Aorta (tissue), 5 donors: ENCODE measurements at regions not wholly inside any gene's neighbourhood (a gene's known extent, or its start where the extent isn't known, plus 50 kb on each side); places are given as distances from the start of the nearest gene placed in this dataset.

Experiments used
- ATAC-seq: fragments of 200-7000 bp; cut with Tn5 transposase; one replicate; pipeline ENCODE4 v1.9.1; 2022; ENCODE audit warnings: moderate library complexity; ENCODE audit not compliant: low FRiP score
- DNase-seq, 2 donors: peaks; one replicate each; pipeline ENCODE4 v3.0.0-alpha.2; 2020
- H3K27ac ChIP-seq, 2 donors: one replicate each; pipeline ENCODE4 v1.5.1; 2013; ENCODE audit warnings: low read length in 2 of 2, mild to moderate bottlenecking in 2 of 2, moderate library complexity in 2 of 2, control low read depth in 1 of 2, inconsistent platforms in 1 of 2, low read depth in 1 of 2
- H3K27me3 ChIP-seq, 2 donors: one replicate each; pipeline ENCODE4 v1.6.1; 2013; ENCODE audit warnings: control low read depth in 1 of 2, low read length in 1 of 2, mild to moderate bottlenecking in 1 of 2, moderate library complexity in 1 of 2; ENCODE audit not compliant: insufficient read depth in 2 of 2, control insufficient read depth in 1 of 2
- H3K36me3 ChIP-seq, 2 donors: one replicate each; pipeline ENCODE4 v1.6.1; 2013; ENCODE audit warnings: control low read depth in 1 of 2, low read length in 1 of 2, mild to moderate bottlenecking in 1 of 2; ENCODE audit not compliant: insufficient read depth in 2 of 2, control insufficient read depth in 1 of 2
- H3K4me1 ChIP-seq, 2 donors: one replicate each; pipeline ENCODE4 v1.6.1; 2013; ENCODE audit warnings: low read length in 2 of 2, control low read depth in 1 of 2, mild to moderate bottlenecking in 1 of 2, moderate library complexity in 1 of 2; ENCODE audit not compliant: insufficient read depth in 2 of 2, control insufficient read depth in 1 of 2
- H3K4me3 ChIP-seq, 2 donors: one replicate each; pipeline ENCODE4 v1.5.1; 2013; ENCODE audit warnings: low read length in 2 of 2, control low read depth in 1 of 2, mild to moderate bottlenecking in 1 of 2
- H3K9me3 ChIP-seq: one replicate; pipeline ENCODE4 v1.6.1; 2013; ENCODE audit warnings: mild to moderate bottlenecking, low read length; ENCODE audit not compliant: control insufficient read depth
- WGBS, 2 donors: extraction: QIAGEN DNeasy Blood & Tissue Kit; methylation state at CpG; one replicate each; pipeline ENCODE4 v1.1.7; 2013; 5-methylcytosine and 5-hydroxymethylcytosine counted together
- intact Hi-C, 2 donors: fragments of 100-400 bp; cut with DNase I; formaldehyde crosslinking; loops; one replicate each; pipeline versions ENCODE4 v1.14.2 to v1.15.0; 2022
- donor health status: healthy with polysubstance abuse.
- donor health status: Bipolar disorder and iron deficiency.
- donor health status: DM: no; HTN: no; CAD: no.
- donor health status: DM: no; HTN: no; CAD: no.
- donor health status: DM: yes; HTN: yes; CAD: no.

DNA sequence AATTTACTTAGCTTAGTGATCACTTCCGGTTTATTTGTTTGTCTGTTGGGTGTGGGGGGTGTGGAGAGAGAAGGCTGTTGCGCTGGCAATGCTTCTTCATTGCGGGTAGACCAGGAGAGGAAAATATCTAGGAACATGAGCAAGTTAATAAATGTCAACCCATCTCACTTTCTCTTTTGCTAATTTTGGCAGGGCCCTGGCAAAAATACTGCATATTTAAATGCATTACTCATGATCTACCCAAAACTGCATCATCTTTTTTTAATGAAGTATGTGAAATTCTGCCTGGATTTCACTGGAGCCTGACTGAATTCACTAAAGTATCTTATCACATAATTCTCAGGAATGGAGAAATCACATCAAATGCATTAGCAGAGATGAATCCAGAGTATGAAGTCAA is 1131.0 kb upstream of the NXPH2 start:
- Histone ChIP-seq H3K36me3 (no peaks in the 10 kb centered on the region), H3K4me1 (no peaks in the 10 kb centered on the region), H3K27ac (no peak overlapping the region), H3K27me3 (no peaks in the 10 kb centered on the region), H3K9me3 (no peaks in the 10 kb centered on the region), H3K4me3 (no peak overlapping the region)
- DNase-seq (no peak), ATAC-seq (no peak)
- intact Hi-C loops: no loop called here
- 72 to 73% methylated on average over 3 of the region's 3 CpGs for WGBS, 2 donors

DNA sequence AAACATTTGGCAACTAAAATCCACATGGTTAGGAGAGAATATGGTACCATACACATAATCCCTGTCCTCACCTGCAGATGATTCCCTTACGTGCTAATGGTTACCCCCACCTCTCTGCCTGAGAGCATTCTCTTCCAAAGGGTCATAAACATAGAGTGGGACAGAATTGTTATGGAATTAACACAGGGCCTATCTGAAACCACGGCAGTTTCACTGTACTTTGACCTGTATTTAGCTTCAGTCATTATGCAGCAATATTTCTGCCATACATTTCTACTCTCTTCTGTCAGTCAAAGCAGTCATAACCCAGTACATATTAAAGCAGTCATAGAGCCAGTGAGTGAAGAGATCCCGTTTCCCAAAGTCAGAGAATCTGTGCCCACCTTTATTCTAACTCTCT is 1128.9 kb upstream of the NXPH2 start:
- Histone ChIP-seq H3K4me1 (no peaks in the 10 kb centered on the region), H3K36me3 (no peaks in the 10 kb centered on the region), H3K27me3 (no peaks in the 10 kb centered on the region), H3K27ac (no peak overlapping the region), H3K9me3 (no peaks in the 10 kb centered on the region), H3K4me3 (no peak overlapping the region)
- DNase-seq (no peak), ATAC-seq (no peak)
- intact Hi-C loops: no loop called here
- WGBS, 2 donors: 54 to 81% methylated on average over 3 of the region's 3 CpGs

DNA sequence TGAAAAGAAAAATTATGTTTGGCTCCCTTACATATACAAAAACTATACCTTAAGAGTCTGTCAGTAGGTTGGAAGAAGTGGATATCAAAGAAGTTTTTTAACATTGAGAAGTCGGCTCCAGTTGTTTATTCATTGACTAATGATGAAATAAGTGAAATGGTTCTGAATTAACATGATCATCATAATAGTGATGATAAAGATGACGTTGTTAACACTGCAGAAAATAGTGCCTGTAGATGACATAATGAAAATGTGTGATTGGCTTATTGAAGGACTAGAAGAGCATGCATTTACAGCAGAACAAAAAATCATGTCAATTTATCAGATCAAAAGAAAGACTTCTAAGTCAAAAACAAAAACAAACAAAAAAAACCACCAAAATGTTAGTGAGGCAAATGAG is 1125.4 kb upstream of the NXPH2 start:
- no peaks in the 10 kb centered on the region for H3K9me3 ChIP-seq
- DNase-seq (no peak), ATAC-seq (no peak)
- intact Hi-C loops: no loop called here
- WGBS, 2 donors: 71 to 78% methylated on average over 2 of the region's 2 CpGs
- H3K27me3 ChIP-seq: no peaks in the 10 kb centered on the region
- H3K27ac ChIP-seq: no peak overlapping the region
- no peaks in the 10 kb centered on the region for H3K4me1 ChIP-seq
- H3K4me3 ChIP-seq: no peak overlapping the region
- no peaks in the 10 kb centered on the region for H3K36me3 ChIP-seq

- WGBS, 2 donors: 72 to 95% methylated on average over 4 of the region's 4 CpGs
Measured at GRCh38 chr2:139891636-139892035, 1111.4 kb upstream of the NXPH2 start.

GRCh38 chr2:139885921-139886498 is 1105.8 kb upstream of the NXPH2 start:
- no peaks in the 10 kb centered on the region for H3K36me3 ChIP-seq
- H3K4me3 ChIP-seq: no peak overlapping the region
- H3K9me3 ChIP-seq: no peaks in the 10 kb centered on the region
- H3K4me1 ChIP-seq: no peaks in the 10 kb centered on the region
- intact Hi-C loops: no loop called here
- no peak overlapping the region for H3K27ac ChIP-seq
- H3K27me3 ChIP-seq: no peaks in the 10 kb centered on the region
- ATAC-seq: no peak
- no peak for DNase-seq
- 67 to 70% methylated on average over 2 of the region's 2 CpGs for WGBS, 2 donors

More at GRCh38 chr2:139891636-139892035, 1111.4 kb upstream of the NXPH2 start:
- H3K27ac ChIP-seq: no peak overlapping the region
- intact Hi-C loops: no loop called here
- ATAC-seq (no peak), DNase-seq (peak in 1 of 2 donors; percentile 37)
- no peaks in the 10 kb centered on the region for H3K27me3 ChIP-seq
- no peak overlapping the region for H3K4me3 ChIP-seq
- H3K4me1 ChIP-seq: no peaks in the 10 kb centered on the region
- H3K36me3 ChIP-seq: no peaks in the 10 kb centered on the region
- peaks cover 2% of the 10 kb centered on the region for H3K9me3 ChIP-seq

DNA sequence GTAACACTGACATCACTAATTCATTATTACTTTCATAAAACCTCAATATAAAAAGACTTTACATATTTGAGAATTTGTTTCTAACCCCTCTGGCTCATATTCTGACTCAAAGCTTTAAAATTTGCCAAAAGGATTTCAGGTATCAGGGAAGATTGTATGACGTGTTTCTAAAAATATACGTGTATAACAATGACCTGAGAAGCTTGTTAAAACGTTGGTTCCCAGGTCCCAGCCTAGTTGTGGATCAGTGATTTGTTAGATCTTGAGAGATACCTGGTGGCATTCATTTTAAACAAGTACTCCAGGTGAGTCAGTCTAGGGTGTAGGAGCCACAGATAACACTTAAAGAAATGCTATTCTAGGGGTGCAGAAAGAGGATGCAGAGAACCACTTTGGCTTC is 1096.8 kb upstream of the NXPH2 start:
- no peak overlapping the region for H3K27ac ChIP-seq
- H3K27me3 ChIP-seq: no peaks in the 10 kb centered on the region
- no peaks in the 10 kb centered on the region for H3K9me3 ChIP-seq
- 33 to 39% methylated on average over 3 of the region's 3 CpGs for WGBS, 2 donors
- ATAC-seq: no peak
- intact Hi-C loops: no loop called here
- H3K4me1 ChIP-seq: no peaks in the 10 kb centered on the region
- no peaks in the 10 kb centered on the region for H3K36me3 ChIP-seq
- no peak overlapping the region for H3K4me3 ChIP-seq
- no peak for DNase-seq

DNA sequence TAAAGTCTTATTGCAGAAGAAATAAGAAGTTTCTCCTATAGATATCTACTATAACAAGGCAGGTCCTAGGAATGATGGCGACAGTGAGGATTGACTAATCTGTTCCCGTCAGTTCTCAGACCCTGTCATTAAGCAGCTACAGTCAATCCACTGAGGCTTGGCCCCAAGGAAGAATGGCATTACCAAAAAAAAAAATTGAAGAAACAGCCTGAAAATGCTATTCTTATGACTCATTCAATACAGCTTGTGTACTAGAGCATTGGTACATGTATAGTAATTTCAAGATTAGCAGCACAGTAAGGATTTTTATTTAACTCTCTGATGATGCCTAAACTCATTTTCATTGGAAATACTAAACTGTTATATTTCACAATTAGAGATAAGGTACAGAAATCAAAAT is 1096.1 kb upstream of the NXPH2 start:
- WGBS, 2 donors: 75 to 87% methylated on average over 2 of the region's 2 CpGs
- ATAC-seq: no peak

DNA sequence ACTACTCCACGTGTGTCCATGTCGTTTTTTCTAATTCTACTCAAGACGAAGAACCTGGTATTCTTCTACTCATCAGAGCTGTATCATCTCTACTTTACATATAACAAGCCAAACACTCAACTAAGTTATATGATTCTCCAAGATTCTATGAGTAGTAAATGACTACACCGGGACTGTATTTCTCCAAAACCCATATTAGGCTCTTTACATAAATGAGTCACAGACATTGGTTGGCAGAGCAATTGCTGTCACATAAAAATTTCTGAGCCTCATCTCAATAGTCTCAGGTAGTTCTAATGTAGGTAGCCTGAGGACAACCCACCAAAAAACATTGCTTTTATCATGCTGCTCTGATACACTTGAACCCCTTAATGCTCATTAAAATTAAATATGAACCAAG is 1092.3 kb upstream of the NXPH2 start:
- no peaks in the 10 kb centered on the region for H3K4me1 ChIP-seq
- H3K9me3 ChIP-seq: no peaks in the 10 kb centered on the region
- no peak for ATAC-seq
- WGBS, 2 donors: 92 to 98% methylated on average over 4 of the region's 4 CpGs
- intact Hi-C loops: no loop called here
- no peak overlapping the region for H3K27ac ChIP-seq
- no peak for DNase-seq
- H3K27me3 ChIP-seq: no peaks in the 10 kb centered on the region
- H3K4me3 ChIP-seq: no peak overlapping the region
- no peaks in the 10 kb centered on the region for H3K36me3 ChIP-seq

More for the DNA sequence above, 1096.1 kb upstream of the NXPH2 start:
- Histone ChIP-seq H3K9me3 (no peaks in the 10 kb centered on the region), H3K36me3 (no peaks in the 10 kb centered on the region), H3K4me1 (no peaks in the 10 kb centered on the region), H3K4me3 (no peak overlapping the region), H3K27ac (no peak overlapping the region), H3K27me3 (no peaks in the 10 kb centered on the region)
- intact Hi-C loops: no loop called here
- no peak for DNase-seq

DNA sequence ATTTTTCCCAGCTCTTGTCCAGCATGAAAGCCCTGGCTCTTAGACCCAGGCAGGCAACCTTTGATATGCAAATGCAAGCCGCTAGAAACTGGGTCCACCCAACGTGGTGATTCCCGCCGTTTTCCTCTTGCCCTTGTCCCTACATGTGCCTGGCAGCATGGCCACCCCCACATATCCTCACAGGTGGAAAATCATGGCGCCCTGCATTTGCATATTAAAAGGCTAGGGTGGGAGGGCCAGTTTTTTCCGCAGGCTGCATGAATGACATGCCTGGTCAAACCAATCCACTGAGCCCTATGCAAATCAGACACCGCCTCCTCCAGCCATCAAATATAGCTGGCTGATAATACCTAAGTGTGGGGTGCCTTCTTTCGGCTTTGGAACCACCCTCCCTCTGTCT is 1091.8 kb upstream of the NXPH2 start:
- DNase-seq: no peak
- no peak for ATAC-seq
- 90 to 92% methylated on average over 8 of the region's 8 CpGs for WGBS, 2 donors

More for the DNA sequence above, 1091.8 kb upstream of the NXPH2 start:
- Histone ChIP-seq H3K36me3 (no peaks in the 10 kb centered on the region), H3K9me3 (no peaks in the 10 kb centered on the region), H3K4me1 (no peaks in the 10 kb centered on the region), H3K4me3 (no peak overlapping the region), H3K27ac (no peak overlapping the region), H3K27me3 (no peaks in the 10 kb centered on the region)
- intact Hi-C loops: no loop called here
